Hepatic stellate cell (primary cell): ENCODE measurements at regions not wholly inside any gene's neighbourhood (a gene's known extent, or its start where the extent isn't known, plus 50 kb on each side); places are given as distances from the start of the nearest gene placed in this dataset.
"Not testable (repeated sequence)": the region's sequence is repeated elsewhere in the genome, so short reads cannot be mapped to it uniquely, and the experiment has no call there.

Experiments used
- DNase-seq: peaks from one replicate; pipeline ENCODE4 v3.0.0; 2011; ENCODE audit warnings: low spot score

GRCh38 chr3:72176537-72177041 is 391.6 kb upstream of the PROK2 start:
- DNase-seq = no peak

- DNase-seq = no peak
These were observed 390.4 kb upstream of the PROK2 start for GRCh38 chr3:72175296-72175858.

GRCh38 chr3:72174890-72175289 is 389.9 kb upstream of the PROK2 start:
- DNase-seq = no peak

- no peak for DNase-seq
These were observed 389.1 kb upstream of the PROK2 start for GRCh38 chr3:72174040-72174439.

GRCh38 chr3:72171946-72172345 is 387.0 kb upstream of the PROK2 start:
- no peak for DNase-seq

- DNase-seq = no peak
These were observed 386.5 kb upstream of the PROK2 start for GRCh38 chr3:72171463-72171881.

- DNase-seq = no peak
These were observed 384.9 kb upstream of the PROK2 start for GRCh38 chr3:72169561-72170472.

GRCh38 chr3:72169120-72169519 is 384.2 kb upstream of the PROK2 start:
- no peak for DNase-seq

- DNase-seq = no peak
These were observed 380.9 kb upstream of the PROK2 start for GRCh38 chr3:72165808-72166207.

- DNase-seq = no peak
These were observed 380.4 kb upstream of the PROK2 start for GRCh38 chr3:72165317-72165716.

GRCh38 chr3:72164635-72164978 is 379.7 kb upstream of the PROK2 start:
- DNase-seq = no peak

GRCh38 chr3:72163809-72164634 is 379.1 kb upstream of the PROK2 start:
- DNase-seq = no peak

- DNase-seq = no peak
These were observed 377.8 kb upstream of the PROK2 start for GRCh38 chr3:72162649-72163184.

- no peak for DNase-seq
These were observed 377.1 kb upstream of the PROK2 start for GRCh38 chr3:72161881-72162595.

GRCh38 chr3:72161285-72161684 is 376.3 kb upstream of the PROK2 start:
- not testable (repeated sequence) for DNase-seq

GRCh38 chr3:72160351-72160750 is 375.4 kb upstream of the PROK2 start:
- DNase-seq = no peak

- DNase-seq = no peak
These were observed 374.5 kb upstream of the PROK2 start for GRCh38 chr3:72159487-72159886.

- no peak for DNase-seq
These were observed 373.8 kb upstream of the PROK2 start for GRCh38 chr3:72158639-72159326.

- DNase-seq = no peak
These were observed 373.0 kb upstream of the PROK2 start for GRCh38 chr3:72157748-72158638.
